ENCODE measurements at regions not wholly inside any gene's neighbourhood (a gene's known extent, or its start where the extent isn't known, plus 50 kb on each side); places are given as distances from the start of the nearest gene placed in this dataset.

- no peak overlapping the region for H3K4me3 ChIP-seq
- intact Hi-C loops (cut with DNase I) = no loop called here
Measured at GRCh38 chr4:181204109-181204508, 1039.1 kb upstream of the TENM3 start.

GRCh38 chr4:181213551-181213950, 1029.7 kb upstream of the TENM3 start:
- Histone ChIP-seq H3K27me3 (no peaks in the 10 kb centered on the region), H3K36me3 (no peaks in the 10 kb centered on the region), H3K4me1 (no peaks in the 10 kb centered on the region), H3K9me3 (no peaks in the 10 kb centered on the region), H3K4me3 (no peak overlapping the region), H3K27ac (no peak overlapping the region)
- TF ChIP-seq CTCF (IDR thresholded peaks at IDR 0.05) (no peak), POLR2A (IDR thresholded peaks at IDR 0.05) (no peak), POLR2AphosphoS5 (IDR thresholded peaks at IDR 0.05; ENCODE audit: insufficient read depth in 1 of 2, low read depth in 1 of 2) (no peak)
- no peak for DNase-seq (ENCODE audit: extremely low spot score in 2 of 2)
- intact Hi-C loops (cut with DNase I) = no loop called here

More at GRCh38 chr4:181204109-181204508, 1039.1 kb upstream of the TENM3 start:
- no peaks in the 10 kb centered on the region for H3K27me3 ChIP-seq
- no peaks in the 10 kb centered on the region for H3K9me3 ChIP-seq
- H3K27ac ChIP-seq = no peak overlapping the region
- no peak for DNase-seq (ENCODE audit: extremely low spot score in 2 of 2)
- TF ChIP-seq CTCF (IDR thresholded peaks at IDR 0.05) (no peak), POLR2A (IDR thresholded peaks at IDR 0.05) (no peak), POLR2AphosphoS5 (IDR thresholded peaks at IDR 0.05; ENCODE audit: insufficient read depth in 1 of 2, low read depth in 1 of 2) (no peak)
- no peaks in the 10 kb centered on the region for H3K36me3 ChIP-seq
- no peaks in the 10 kb centered on the region for H3K4me1 ChIP-seq

- intact Hi-C loops (cut with DNase I) = no loop called here
- no peaks in the 10 kb centered on the region for H3K9me3 ChIP-seq
- H3K27me3 ChIP-seq = no peaks in the 10 kb centered on the region
- TF ChIP-seq POLR2AphosphoS5 (IDR thresholded peaks at IDR 0.05; ENCODE audit: insufficient read depth in 1 of 2, low read depth in 1 of 2) (no peak), CTCF (IDR thresholded peaks at IDR 0.05) (no peak), POLR2A (IDR thresholded peaks at IDR 0.05) (no peak)
- no peaks in the 10 kb centered on the region for H3K4me1 ChIP-seq
- no peak overlapping the region for H3K4me3 ChIP-seq
- DNase-seq (ENCODE audit: extremely low spot score in 2 of 2) = no peak
- H3K36me3 ChIP-seq = no peaks in the 10 kb centered on the region
- H3K27ac ChIP-seq = no peak overlapping the region
Measured at GRCh38 chr4:181216501-181216900, 1026.7 kb upstream of the TENM3 start.

GRCh38 chr4:181219783-181220416, 1023.3 kb upstream of the TENM3 start:
- H3K27ac ChIP-seq = no peak overlapping the region
- no peaks in the 10 kb centered on the region for H3K27me3 ChIP-seq
- no peak overlapping the region for H3K4me3 ChIP-seq
- TF ChIP-seq POLR2A (IDR thresholded peaks at IDR 0.05) = no peak
- no peak for TF ChIP-seq POLR2AphosphoS5 (IDR thresholded peaks at IDR 0.05; ENCODE audit: insufficient read depth in 1 of 2, low read depth in 1 of 2)
- TF ChIP-seq CTCF (IDR thresholded peaks at IDR 0.05) = no peak
- no peaks in the 10 kb centered on the region for H3K36me3 ChIP-seq
- no peaks in the 10 kb centered on the region for H3K9me3 ChIP-seq
- intact Hi-C loops (cut with DNase I) = no loop called here
- DNase-seq (ENCODE audit: extremely low spot score in 2 of 2) = no peak
- H3K4me1 ChIP-seq = no peaks in the 10 kb centered on the region

- no peak overlapping the region for H3K27ac ChIP-seq
- no peaks in the 10 kb centered on the region for H3K27me3 ChIP-seq
- TF ChIP-seq POLR2A (IDR thresholded peaks at IDR 0.05) (no peak), CTCF (IDR thresholded peaks at IDR 0.05) (no peak)
- H3K9me3 ChIP-seq = no peaks in the 10 kb centered on the region
- no peak overlapping the region for H3K4me3 ChIP-seq
- no peak for DNase-seq (ENCODE audit: extremely low spot score in 2 of 2)
- intact Hi-C loops (cut with DNase I) = no loop called here
- H3K36me3 ChIP-seq = no peaks in the 10 kb centered on the region
- no peaks in the 10 kb centered on the region for H3K4me1 ChIP-seq
Measured at GRCh38 chr4:181224852-181225251, 1018.4 kb upstream of the TENM3 start.

Data from vagina (tissue), 2 donors.